GM23338 (cell line): ENCODE measurements at regions not wholly inside any gene's neighbourhood (a gene's known extent, or its start where the extent isn't known, plus 50 kb on each side); places are given as distances from the start of the nearest gene placed in this dataset.

Experiments used
- ATAC-seq: fragments of 200-7000 bp; cut with Tn5 transposase; 3 replicates; pipeline ENCODE4 v1.9.1; 2020
- DNase-seq: peaks from one replicate; pipeline ENCODE4 v3.0.0-alpha.2; 2015; ENCODE audit warnings: low spot score
- H2AFZ ChIP-seq: fragments of 200-600 bp; sonication (generic); 2 replicates; pipeline ENCODE4 v1.8.0; 2016; ENCODE audit warnings: antibody characterized with exemption, mild to moderate bottlenecking, moderate library complexity
- H3F3A ChIP-seq: fragments of 200-600 bp; sonication (generic); replicated peaks from 2 replicates; pipeline ENCODE4 v1.8.0; 2017; ENCODE audit warnings: antibody characterized with exemption, mixed run types, low read depth
- H3K27ac ChIP-seq: fragments of 200-600 bp; sonication (generic); 2 replicates; pipeline ENCODE4 v1.6.1; 2016; ENCODE audit warnings: low read depth
- H3K27me3 ChIP-seq: fragments of 200-600 bp; sonication (generic); 2 replicates; pipeline ENCODE4 v1.8.0; 2016; ENCODE audit warnings: mild to moderate bottlenecking, mixed run types, moderate library complexity; ENCODE audit not compliant: insufficient read depth
- H3K36me3 ChIP-seq: fragments of 200-600 bp; sonication (generic); 2 replicates; pipeline ENCODE4 v1.8.0; 2016; ENCODE audit warnings: mild to moderate bottlenecking; ENCODE audit not compliant: insufficient read depth
- H3K4me1 ChIP-seq: fragments of 200-600 bp; sonication (generic); 2 replicates; pipeline ENCODE4 v1.8.0; 2016; ENCODE audit warnings: mild to moderate bottlenecking, moderate library complexity; ENCODE audit not compliant: insufficient read depth
- H3K4me2 ChIP-seq: fragments of 200-600 bp; sonication (generic); 2 replicates; pipeline ENCODE4 v1.7.1; 2017; ENCODE audit warnings: mixed run types
- H3K4me3 ChIP-seq: fragments of 200-600 bp; sonication (generic); 2 replicates; pipeline ENCODE4 v1.6.1; 2016; ENCODE audit warnings: mixed run types
- H3K79me2 ChIP-seq: fragments of 200-600 bp; sonication (generic); replicated peaks from 2 replicates; pipeline ENCODE4 v1.8.0; 2017; ENCODE audit warnings: mild to moderate bottlenecking; ENCODE audit not compliant: insufficient read depth
- H3K9me2 ChIP-seq: fragments of 200-600 bp; sonication (generic); 2 replicates; pipeline ENCODE4 v1.8.0; 2017; ENCODE audit not compliant: insufficient read depth
- H4K20me1 ChIP-seq: fragments of 200-600 bp; sonication (generic); replicated peaks from 2 replicates; pipeline ENCODE4 v1.8.0; 2017; ENCODE audit warnings: mild to moderate bottlenecking; ENCODE audit not compliant: insufficient read depth
- H3K27ac Mint-ChIP-seq: 2 replicates; pipeline ENCODE4 v1.8.0; 2020; ENCODE audit warnings: inconsistent platforms, mild to moderate bottlenecking, moderate library complexity, mixed read lengths
- H3K27me3 Mint-ChIP-seq: 3 replicates; pipeline ENCODE4 v1.8.0; 2022; ENCODE audit warnings: low read depth, mild to moderate bottlenecking, moderate library complexity, mixed read lengths, inconsistent platforms; ENCODE audit not compliant: insufficient read depth, poor library complexity
- H3K36me3 Mint-ChIP-seq: 3 replicates; pipeline ENCODE4 v1.8.0; 2021; ENCODE audit warnings: low read depth, mild to moderate bottlenecking, inconsistent platforms, moderate library complexity, mixed read lengths
- H3K4me1 Mint-ChIP-seq: 3 replicates; pipeline ENCODE4 v1.8.0; 2020; ENCODE audit warnings: mild to moderate bottlenecking, inconsistent platforms, mixed read lengths
- H3K4me3 Mint-ChIP-seq: 3 replicates; pipeline ENCODE4 v1.8.0; 2021; ENCODE audit warnings: moderate library complexity, mild to moderate bottlenecking, inconsistent platforms, mixed read lengths
- H3K9me3 Mint-ChIP-seq: 3 replicates; pipeline ENCODE4 v1.8.0; 2020; ENCODE audit warnings: moderate library complexity, mild to moderate bottlenecking, inconsistent platforms, mixed read lengths
- CREB1 ChIP-seq: fragments of 250-450 bp; sonication (Bioruptor Pico); IDR thresholded peaks from 2 replicates; pipeline ENCODE4 v1.5.0; 2020; ENCODE audit warnings: low read depth, mild to moderate bottlenecking, moderate library complexity
- EZH2 ChIP-seq: fragments of 200-600 bp; sonication (generic); IDR thresholded peaks from one replicate; pipeline ENCODE4 v1.8.0; 2017; ENCODE audit warnings: antibody characterized with exemption, mild to moderate bottlenecking, low read depth; ENCODE audit not compliant: unreplicated experiment
- EZH2phosphoT487 ChIP-seq: fragments of 200-600 bp; sonication (generic); IDR thresholded peaks from one replicate; pipeline ENCODE4 v1.8.1; 2018; ENCODE audit warnings: antibody characterized with exemption; ENCODE audit not compliant: unreplicated experiment
- JUNB ChIP-seq: IDR thresholded peaks from one replicate; pipeline ENCODE4 v1.6.1; 2016; ENCODE audit warnings: antibody characterized with exemption; ENCODE audit not compliant: unreplicated experiment
- NANOG ChIP-seq: IDR thresholded peaks from 2 replicates; pipeline ENCODE4 v1.6.1; 2016; ENCODE audit warnings: antibody characterized with exemption, borderline replicate concordance
- STAT1 ChIP-seq: IDR thresholded peaks from one replicate; pipeline ENCODE4 v1.6.1; 2016; ENCODE audit warnings: antibody characterized with exemption; ENCODE audit not compliant: unreplicated experiment
- ZNF331 ChIP-seq: fragments of 250-450 bp; sonication (Bioruptor Pico); IDR thresholded peaks from 2 replicates; pipeline ENCODE4 v1.5.0; 2020; ENCODE audit warnings: low read depth, mild to moderate bottlenecking, moderate library complexity
- TF ChIP-seq, protein P1 (sequence below): IDR thresholded peaks from 2 replicates; pipeline ENCODE4 v1.6.1; 2016; ENCODE audit warnings: antibody characterized with exemption
- TF ChIP-seq, protein P2 (sequence below), 2 experiments: fragments of 200-600 bp in 1 of 2; sonication (generic) in 1 of 2; conservative IDR thresholded peaks; 2 replicates each; pipeline versions ENCODE4 v1.5.1 to v1.6.1; 2016 to 2017; ENCODE audit warnings: antibody characterized with exemption in 2 of 2, low read depth in 2 of 2, mild to moderate bottlenecking in 2 of 2, moderate library complexity in 1 of 2
- TF ChIP-seq, protein P3 (sequence below): IDR thresholded peaks from one replicate; pipeline ENCODE4 v1.6.1; 2018; ENCODE audit warnings: antibody characterized with exemption; ENCODE audit not compliant: unreplicated experiment

DNA sequence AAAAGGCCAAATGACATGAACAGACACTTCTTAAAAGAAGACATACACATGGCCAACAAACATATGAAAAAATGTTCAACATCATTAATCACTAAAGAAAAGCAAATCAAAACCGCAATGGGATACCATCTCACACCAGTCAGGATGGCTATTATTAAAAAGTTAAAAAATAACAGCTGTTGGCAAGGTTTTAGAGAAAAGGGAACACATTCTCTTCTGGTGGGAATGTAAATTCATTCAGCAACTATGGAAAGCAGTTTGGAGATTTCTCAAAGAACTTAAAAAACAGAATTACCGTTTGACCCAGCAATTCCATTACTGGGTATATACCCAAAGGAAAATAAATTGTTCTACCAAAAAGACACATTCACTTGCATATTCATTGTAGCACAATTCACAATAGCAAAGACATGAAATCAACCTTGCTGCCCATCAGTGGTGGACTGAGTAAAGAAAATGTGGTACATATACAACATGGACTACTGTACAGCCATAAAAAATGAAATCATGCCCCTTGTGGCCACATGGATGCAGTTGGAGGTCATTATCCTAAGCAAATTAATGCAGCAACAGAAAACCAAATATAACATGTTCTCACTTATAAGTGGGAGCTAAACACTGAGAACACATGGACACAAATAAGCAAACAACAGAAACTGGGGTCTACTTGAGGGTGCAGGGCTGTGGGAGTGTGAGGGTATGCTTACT, 190.7 kb upstream of the MCTP2 start:
- H3K4me3 Mint-ChIP-seq: no peak overlapping the region
- no peaks in the 10 kb centered on the region for H3K36me3 Mint-ChIP-seq
- Histone ChIP-seq H3F3A (no peaks in the 10 kb centered on the region), H3K4me3 (no peak overlapping the region), H3K9me2 (peaks cover 21% of the 10 kb centered on the region), H3K36me3 (no peaks in the 10 kb centered on the region), H3K4me1 (no peaks in the 10 kb centered on the region), H3K4me2 (no peak overlapping the region), H2AFZ (no peak overlapping the region), H3K79me2 (no peaks in the 10 kb centered on the region), H3K27ac (no peak overlapping the region), H3K27me3 (no peaks in the 10 kb centered on the region), H4K20me1 (no peaks in the 10 kb centered on the region)
- H3K27ac Mint-ChIP-seq: no peak overlapping the region
- no peak for ATAC-seq
- peaks cover 2% of the 10 kb centered on the region; the same call in 1 of the 3 replicates for H3K9me3 Mint-ChIP-seq
- H3K27me3 Mint-ChIP-seq: peaks cover 2% of the 10 kb centered on the region
- H3K4me1 Mint-ChIP-seq: no peaks in the 10 kb centered on the region
- no peak for DNase-seq
- TF ChIP-seq EZH2phosphoT487 (no peak), JUNB (no peak), NANOG (no peak), CREB1 (CRISPR knock-in tag) (no peak), ZNF331 (CRISPR knock-in tag) (no peak), STAT1 (no peak)
- TF ChIP-seq, protein P1, sequence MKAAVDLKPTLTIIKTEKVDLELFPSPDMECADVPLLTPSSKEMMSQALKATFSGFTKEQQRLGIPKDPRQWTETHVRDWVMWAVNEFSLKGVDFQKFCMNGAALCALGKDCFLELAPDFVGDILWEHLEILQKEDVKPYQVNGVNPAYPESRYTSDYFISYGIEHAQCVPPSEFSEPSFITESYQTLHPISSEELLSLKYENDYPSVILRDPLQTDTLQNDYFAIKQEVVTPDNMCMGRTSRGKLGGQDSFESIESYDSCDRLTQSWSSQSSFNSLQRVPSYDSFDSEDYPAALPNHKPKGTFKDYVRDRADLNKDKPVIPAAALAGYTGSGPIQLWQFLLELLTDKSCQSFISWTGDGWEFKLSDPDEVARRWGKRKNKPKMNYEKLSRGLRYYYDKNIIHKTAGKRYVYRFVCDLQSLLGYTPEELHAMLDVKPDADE: no peak
- TF ChIP-seq, protein P2, sequence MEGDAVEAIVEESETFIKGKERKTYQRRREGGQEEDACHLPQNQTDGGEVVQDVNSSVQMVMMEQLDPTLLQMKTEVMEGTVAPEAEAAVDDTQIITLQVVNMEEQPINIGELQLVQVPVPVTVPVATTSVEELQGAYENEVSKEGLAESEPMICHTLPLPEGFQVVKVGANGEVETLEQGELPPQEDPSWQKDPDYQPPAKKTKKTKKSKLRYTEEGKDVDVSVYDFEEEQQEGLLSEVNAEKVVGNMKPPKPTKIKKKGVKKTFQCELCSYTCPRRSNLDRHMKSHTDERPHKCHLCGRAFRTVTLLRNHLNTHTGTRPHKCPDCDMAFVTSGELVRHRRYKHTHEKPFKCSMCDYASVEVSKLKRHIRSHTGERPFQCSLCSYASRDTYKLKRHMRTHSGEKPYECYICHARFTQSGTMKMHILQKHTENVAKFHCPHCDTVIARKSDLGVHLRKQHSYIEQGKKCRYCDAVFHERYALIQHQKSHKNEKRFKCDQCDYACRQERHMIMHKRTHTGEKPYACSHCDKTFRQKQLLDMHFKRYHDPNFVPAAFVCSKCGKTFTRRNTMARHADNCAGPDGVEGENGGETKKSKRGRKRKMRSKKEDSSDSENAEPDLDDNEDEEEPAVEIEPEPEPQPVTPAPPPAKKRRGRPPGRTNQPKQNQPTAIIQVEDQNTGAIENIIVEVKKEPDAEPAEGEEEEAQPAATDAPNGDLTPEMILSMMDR (conservative IDR thresholded peaks at IDR 0.05; ENCODE audit: low read depth in 2 of 2): peak in 1 of 2 experiments; percentile 23; a peak in 1 of 4 replicates

DNA sequence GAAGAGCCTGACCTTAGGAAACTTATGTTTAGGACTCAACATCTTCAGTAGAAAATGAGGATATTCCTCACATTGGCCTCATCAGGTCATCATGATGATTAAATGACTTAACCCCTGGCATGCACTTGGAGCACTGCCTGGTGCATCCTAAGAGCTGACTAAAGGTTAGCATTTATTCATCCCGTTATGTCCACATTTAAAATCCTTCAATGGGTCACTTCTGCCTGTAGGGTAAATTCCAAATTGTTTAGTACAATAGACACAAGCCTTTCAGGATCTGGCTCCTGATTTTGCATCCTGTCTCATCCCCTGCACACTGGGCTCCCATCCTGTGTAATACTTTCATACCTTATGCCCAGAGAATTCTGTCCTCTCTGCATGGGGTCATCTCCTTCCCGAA, 195.2 kb upstream of the MCTP2 start:
- no peak for TF ChIP-seq STAT1
- TF ChIP-seq, protein P3, sequence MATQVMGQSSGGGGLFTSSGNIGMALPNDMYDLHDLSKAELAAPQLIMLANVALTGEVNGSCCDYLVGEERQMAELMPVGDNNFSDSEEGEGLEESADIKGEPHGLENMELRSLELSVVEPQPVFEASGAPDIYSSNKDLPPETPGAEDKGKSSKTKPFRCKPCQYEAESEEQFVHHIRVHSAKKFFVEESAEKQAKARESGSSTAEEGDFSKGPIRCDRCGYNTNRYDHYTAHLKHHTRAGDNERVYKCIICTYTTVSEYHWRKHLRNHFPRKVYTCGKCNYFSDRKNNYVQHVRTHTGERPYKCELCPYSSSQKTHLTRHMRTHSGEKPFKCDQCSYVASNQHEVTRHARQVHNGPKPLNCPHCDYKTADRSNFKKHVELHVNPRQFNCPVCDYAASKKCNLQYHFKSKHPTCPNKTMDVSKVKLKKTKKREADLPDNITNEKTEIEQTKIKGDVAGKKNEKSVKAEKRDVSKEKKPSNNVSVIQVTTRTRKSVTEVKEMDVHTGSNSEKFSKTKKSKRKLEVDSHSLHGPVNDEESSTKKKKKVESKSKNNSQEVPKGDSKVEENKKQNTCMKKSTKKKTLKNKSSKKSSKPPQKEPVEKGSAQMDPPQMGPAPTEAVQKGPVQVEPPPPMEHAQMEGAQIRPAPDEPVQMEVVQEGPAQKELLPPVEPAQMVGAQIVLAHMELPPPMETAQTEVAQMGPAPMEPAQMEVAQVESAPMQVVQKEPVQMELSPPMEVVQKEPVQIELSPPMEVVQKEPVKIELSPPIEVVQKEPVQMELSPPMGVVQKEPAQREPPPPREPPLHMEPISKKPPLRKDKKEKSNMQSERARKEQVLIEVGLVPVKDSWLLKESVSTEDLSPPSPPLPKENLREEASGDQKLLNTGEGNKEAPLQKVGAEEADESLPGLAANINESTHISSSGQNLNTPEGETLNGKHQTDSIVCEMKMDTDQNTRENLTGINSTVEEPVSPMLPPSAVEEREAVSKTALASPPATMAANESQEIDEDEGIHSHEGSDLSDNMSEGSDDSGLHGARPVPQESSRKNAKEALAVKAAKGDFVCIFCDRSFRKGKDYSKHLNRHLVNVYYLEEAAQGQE: no peak
- TF ChIP-seq, protein P1: no peak
- TF ChIP-seq NANOG: no peak
- no peak for TF ChIP-seq EZH2phosphoT487
- TF ChIP-seq, protein P2 (conservative IDR thresholded peaks at IDR 0.05; ENCODE audit: low read depth in 2 of 2): no peak
- TF ChIP-seq EZH2: no peak
- no peak for TF ChIP-seq CREB1 (CRISPR knock-in tag)
- ATAC-seq (no peak), DNase-seq (no peak)
- H2AFZ ChIP-seq: no peak overlapping the region
- H3K27me3 ChIP-seq: no peaks in the 10 kb centered on the region
- Mint-ChIP-seq H3K36me3 (no peaks in the 10 kb centered on the region), H3K27ac (no peak overlapping the region), H3K4me3 (no peak overlapping the region), H3K9me3 (peaks cover 2% of the 10 kb centered on the region; the same call in 1 of the 3 replicates), H3K27me3 (no peaks in the 10 kb centered on the region), H3K4me1 (0 out of 3 replicates have a peak, but pooled peaks cover 2% of the 10 kb centered on the region)
- H3K27ac ChIP-seq: no peak overlapping the region
- H3K4me3 ChIP-seq: no peak overlapping the region
- H4K20me1 ChIP-seq: no peaks in the 10 kb centered on the region
- H3K4me1 ChIP-seq: no peaks in the 10 kb centered on the region
- no peaks in the 10 kb centered on the region for H3K36me3 ChIP-seq
- peaks cover 10% of the 10 kb centered on the region; the same call in 1 of the 2 replicates for H3K9me2 ChIP-seq
- H3K4me2 ChIP-seq: no peak overlapping the region
- no peaks in the 10 kb centered on the region for H3F3A ChIP-seq
- H3K79me2 ChIP-seq: no peaks in the 10 kb centered on the region
